ENCODE measurements at regions not wholly inside any gene's neighbourhood (a gene's known extent, or its start where the extent isn't known, plus 50 kb on each side); places are given as distances from the start of the nearest gene placed in this dataset.
"Not testable (repeated sequence)": the region's sequence is repeated elsewhere in the genome, so short reads cannot be mapped to it uniquely, and the experiment has no call there.

DNA sequence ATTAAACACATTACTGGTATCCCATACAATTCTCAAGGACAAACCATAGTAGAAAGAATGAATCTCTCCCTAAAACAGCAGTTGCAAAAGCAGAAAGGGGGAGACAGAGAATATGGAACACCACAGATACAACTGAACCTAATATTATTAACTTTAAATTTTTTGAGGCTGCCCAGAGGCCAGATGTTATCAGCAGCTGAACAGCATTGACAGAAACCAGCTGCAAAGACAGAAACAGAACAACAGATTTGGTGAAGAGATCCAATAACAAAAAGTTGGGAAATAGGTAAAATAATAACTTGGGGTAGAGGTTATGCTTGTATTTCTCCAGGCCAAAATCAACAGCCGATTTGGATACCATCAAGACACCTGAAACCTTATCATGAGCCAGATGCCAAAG lies 89.0 kb upstream of the VSTM2A start:
- DNase-seq (ENCODE audit: low read depth, low spot score); intact Hi-C loops (cut with micrococcal nuclease; ENCODE audit: unreplicated experiment); H3K9me3 ChIP-seq (ENCODE audit: control insufficient read depth, insufficient read depth, low read depth, low read length); ATAC-seq; in situ Hi-C loops (cut with HindIII; ENCODE audit: low pct_unique_long_range_greater_than_20kb, low sequenced_read_pairs); H3K36me3 ChIP-seq (ENCODE audit: control insufficient read depth, insufficient read depth, low read length); H3K27me3 ChIP-seq (ENCODE audit: control insufficient read depth, insufficient read depth, low read length); BruUV-seq (replicated peaks); H3K27ac ChIP-seq (ENCODE audit: low read length); H3K4me3 ChIP-seq (ENCODE audit: low read depth in 2 of 2, low read length in 2 of 2); CTCF ChIA-PET; H3K4me1 ChIP-seq (ENCODE audit: control insufficient read depth, insufficient read depth, low read length); POLR2A ChIA-PET: not testable (repeated sequence)

DNA sequence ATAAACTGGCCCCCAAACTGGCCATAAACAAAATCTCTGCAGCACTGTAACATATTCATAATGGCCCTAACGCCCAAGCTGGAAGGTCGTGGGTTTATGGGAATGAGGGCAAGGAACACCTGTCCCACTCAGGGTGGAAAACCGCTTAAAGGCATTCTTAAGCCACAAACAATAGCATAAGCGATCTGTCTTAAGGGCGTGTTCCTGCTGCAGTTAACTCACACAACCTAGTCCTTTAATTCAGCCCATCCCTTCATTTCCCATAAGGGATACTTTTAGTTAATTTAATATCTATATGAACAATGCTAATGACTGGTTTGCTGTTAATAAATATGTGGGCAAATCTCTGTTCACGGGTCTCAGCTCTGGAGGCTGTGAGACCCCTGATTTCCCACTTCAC lies 87.5 kb upstream of the VSTM2A start:
- POLR2A ChIA-PET; H3K4me3 ChIP-seq (ENCODE audit: low read depth in 2 of 2, low read length in 2 of 2); H3K4me1 ChIP-seq (ENCODE audit: control insufficient read depth, insufficient read depth, low read length); intact Hi-C loops (cut with micrococcal nuclease; ENCODE audit: unreplicated experiment); CTCF ChIA-PET; H3K27me3 ChIP-seq (ENCODE audit: control insufficient read depth, insufficient read depth, low read length); H3K36me3 ChIP-seq (ENCODE audit: control insufficient read depth, insufficient read depth, low read length); in situ Hi-C loops (cut with HindIII; ENCODE audit: low pct_unique_long_range_greater_than_20kb, low sequenced_read_pairs); H3K9me3 ChIP-seq (ENCODE audit: control insufficient read depth, insufficient read depth, low read depth, low read length); BruUV-seq (replicated peaks); ATAC-seq; DNase-seq (ENCODE audit: low read depth, low spot score); H3K27ac ChIP-seq (ENCODE audit: low read length): not testable (repeated sequence)

DNA sequence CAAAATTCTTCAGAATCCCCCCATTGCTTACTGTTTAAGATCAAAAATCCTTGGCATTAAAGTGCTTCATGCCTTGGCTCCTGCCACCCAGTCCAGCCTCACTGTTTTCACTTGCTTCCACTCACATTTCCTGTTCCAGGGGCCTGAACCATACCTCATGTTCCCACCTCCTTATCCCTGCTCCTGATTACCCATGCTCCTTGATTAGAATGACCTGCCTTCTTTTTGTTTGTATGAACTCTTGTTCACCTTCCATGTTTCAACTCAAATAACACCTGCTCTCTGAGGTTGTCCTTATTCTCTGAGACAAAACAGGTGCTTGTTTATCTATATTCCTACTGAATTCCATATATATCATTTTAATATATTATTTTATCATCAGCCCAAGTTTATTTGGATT lies 77.1 kb upstream of the VSTM2A start:
- TF ChIP-seq POLR2AphosphoS5 (IDR thresholded peaks at IDR 0.05; ENCODE audit: low read depth, low read length) = no peak
- TF ChIP-seq TCF7L2 (IDR thresholded peaks at IDR 0.05; ENCODE audit: low read depth, low read length) = no peak
- TF ChIP-seq, protein P1, sequence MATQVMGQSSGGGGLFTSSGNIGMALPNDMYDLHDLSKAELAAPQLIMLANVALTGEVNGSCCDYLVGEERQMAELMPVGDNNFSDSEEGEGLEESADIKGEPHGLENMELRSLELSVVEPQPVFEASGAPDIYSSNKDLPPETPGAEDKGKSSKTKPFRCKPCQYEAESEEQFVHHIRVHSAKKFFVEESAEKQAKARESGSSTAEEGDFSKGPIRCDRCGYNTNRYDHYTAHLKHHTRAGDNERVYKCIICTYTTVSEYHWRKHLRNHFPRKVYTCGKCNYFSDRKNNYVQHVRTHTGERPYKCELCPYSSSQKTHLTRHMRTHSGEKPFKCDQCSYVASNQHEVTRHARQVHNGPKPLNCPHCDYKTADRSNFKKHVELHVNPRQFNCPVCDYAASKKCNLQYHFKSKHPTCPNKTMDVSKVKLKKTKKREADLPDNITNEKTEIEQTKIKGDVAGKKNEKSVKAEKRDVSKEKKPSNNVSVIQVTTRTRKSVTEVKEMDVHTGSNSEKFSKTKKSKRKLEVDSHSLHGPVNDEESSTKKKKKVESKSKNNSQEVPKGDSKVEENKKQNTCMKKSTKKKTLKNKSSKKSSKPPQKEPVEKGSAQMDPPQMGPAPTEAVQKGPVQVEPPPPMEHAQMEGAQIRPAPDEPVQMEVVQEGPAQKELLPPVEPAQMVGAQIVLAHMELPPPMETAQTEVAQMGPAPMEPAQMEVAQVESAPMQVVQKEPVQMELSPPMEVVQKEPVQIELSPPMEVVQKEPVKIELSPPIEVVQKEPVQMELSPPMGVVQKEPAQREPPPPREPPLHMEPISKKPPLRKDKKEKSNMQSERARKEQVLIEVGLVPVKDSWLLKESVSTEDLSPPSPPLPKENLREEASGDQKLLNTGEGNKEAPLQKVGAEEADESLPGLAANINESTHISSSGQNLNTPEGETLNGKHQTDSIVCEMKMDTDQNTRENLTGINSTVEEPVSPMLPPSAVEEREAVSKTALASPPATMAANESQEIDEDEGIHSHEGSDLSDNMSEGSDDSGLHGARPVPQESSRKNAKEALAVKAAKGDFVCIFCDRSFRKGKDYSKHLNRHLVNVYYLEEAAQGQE (IDR thresholded peaks at IDR 0.05; ENCODE audit: insufficient read depth in 1 of 2, low read depth in 2 of 2, low read length in 1 of 2) = no peak
- TF ChIP-seq SIN3A (IDR thresholded peaks at IDR 0.05; ENCODE audit: borderline replicate concordance, insufficient read depth, low read depth, low read length) = no peak
- TF ChIP-seq, protein P2, sequence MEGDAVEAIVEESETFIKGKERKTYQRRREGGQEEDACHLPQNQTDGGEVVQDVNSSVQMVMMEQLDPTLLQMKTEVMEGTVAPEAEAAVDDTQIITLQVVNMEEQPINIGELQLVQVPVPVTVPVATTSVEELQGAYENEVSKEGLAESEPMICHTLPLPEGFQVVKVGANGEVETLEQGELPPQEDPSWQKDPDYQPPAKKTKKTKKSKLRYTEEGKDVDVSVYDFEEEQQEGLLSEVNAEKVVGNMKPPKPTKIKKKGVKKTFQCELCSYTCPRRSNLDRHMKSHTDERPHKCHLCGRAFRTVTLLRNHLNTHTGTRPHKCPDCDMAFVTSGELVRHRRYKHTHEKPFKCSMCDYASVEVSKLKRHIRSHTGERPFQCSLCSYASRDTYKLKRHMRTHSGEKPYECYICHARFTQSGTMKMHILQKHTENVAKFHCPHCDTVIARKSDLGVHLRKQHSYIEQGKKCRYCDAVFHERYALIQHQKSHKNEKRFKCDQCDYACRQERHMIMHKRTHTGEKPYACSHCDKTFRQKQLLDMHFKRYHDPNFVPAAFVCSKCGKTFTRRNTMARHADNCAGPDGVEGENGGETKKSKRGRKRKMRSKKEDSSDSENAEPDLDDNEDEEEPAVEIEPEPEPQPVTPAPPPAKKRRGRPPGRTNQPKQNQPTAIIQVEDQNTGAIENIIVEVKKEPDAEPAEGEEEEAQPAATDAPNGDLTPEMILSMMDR (IDR thresholded peaks at IDR 0.05) = no peak
- ChIA-PET POLR2A (no interaction called here), CTCF (no interaction called here)
- Histone ChIP-seq H3K27me3 (ENCODE audit: control insufficient read depth, insufficient read depth, low read length) (no peaks in the 10 kb centered on the region), H3K4me1 (ENCODE audit: control insufficient read depth, insufficient read depth, low read length) (no peaks in the 10 kb centered on the region), H3K27ac (ENCODE audit: low read length) (no peak overlapping the region), H3K4me3 (ENCODE audit: low read depth in 2 of 2, low read length in 2 of 2) (no peak overlapping the region), H3K36me3 (ENCODE audit: control insufficient read depth, insufficient read depth, low read length) (no peaks in the 10 kb centered on the region), H3K9me3 (ENCODE audit: control insufficient read depth, insufficient read depth, low read depth, low read length) (no peaks in the 10 kb centered on the region)
- ATAC-seq (no peak), DNase-seq (ENCODE audit: low read depth, low spot score) (no peak)
- BruUV-seq (replicated peaks) = no TSS peak
- in situ Hi-C loops (cut with HindIII; ENCODE audit: low pct_unique_long_range_greater_than_20kb, low sequenced_read_pairs) (no loop called here), intact Hi-C loops (cut with micrococcal nuclease; ENCODE audit: unreplicated experiment) (no loop called here)
